ENCODE measurements at regions not wholly inside any gene's neighbourhood (a gene's known extent, or its start where the extent isn't known, plus 50 kb on each side); places are given as distances from the start of the nearest gene placed in this dataset.

- DNase-seq (ENCODE audit: low read depth): no peak
- TF ChIP-seq CTCF (conservative IDR thresholded peaks at IDR 0.05; ENCODE audit: control insufficient read depth, insufficient read depth, low read depth, low read length): no peak
- H3K4me3 ChIP-seq (ENCODE audit: control insufficient read depth, low read depth, low read length): no peak overlapping the region
These were observed 134.4 kb upstream of the NCAM1 start for GRCh38 chr11:112826788-112827187.

GRCh38 chr11:112828421-112828820, 132.8 kb upstream of the NCAM1 start:
- no peak overlapping the region for H3K4me3 ChIP-seq (ENCODE audit: control insufficient read depth, low read depth, low read length)
- TF ChIP-seq CTCF (conservative IDR thresholded peaks at IDR 0.05; ENCODE audit: control insufficient read depth, insufficient read depth, low read depth, low read length): no peak
- DNase-seq (ENCODE audit: low read depth): no peak

GRCh38 chr11:112829971-112830654, 131.1 kb upstream of the NCAM1 start:
- TF ChIP-seq CTCF (conservative IDR thresholded peaks at IDR 0.05; ENCODE audit: control insufficient read depth, insufficient read depth, low read depth, low read length): no peak

GRCh38 chr11:112831041-112831440, 130.2 kb upstream of the NCAM1 start:
- no peak for TF ChIP-seq CTCF (conservative IDR thresholded peaks at IDR 0.05; ENCODE audit: control insufficient read depth, insufficient read depth, low read depth, low read length)
- no peak for DNase-seq (ENCODE audit: low read depth)
- no peak overlapping the region for H3K4me3 ChIP-seq (ENCODE audit: control insufficient read depth, low read depth, low read length)

More at GRCh38 chr11:112829971-112830654, 131.1 kb upstream of the NCAM1 start:
- DNase-seq (ENCODE audit: low read depth): no peak
- no peak overlapping the region for H3K4me3 ChIP-seq (ENCODE audit: control insufficient read depth, low read depth, low read length)

- TF ChIP-seq CTCF (conservative IDR thresholded peaks at IDR 0.05; ENCODE audit: control insufficient read depth, insufficient read depth, low read depth, low read length): no peak
- no peak overlapping the region for H3K4me3 ChIP-seq (ENCODE audit: control insufficient read depth, low read depth, low read length)
- no peak for DNase-seq (ENCODE audit: low read depth)
These were observed 129.1 kb upstream of the NCAM1 start for GRCh38 chr11:112831969-112832766.

GRCh38 chr11:112834277-112834755, 126.9 kb upstream of the NCAM1 start:
- no peak overlapping the region for H3K4me3 ChIP-seq (ENCODE audit: control insufficient read depth, low read depth, low read length)
- DNase-seq (ENCODE audit: low read depth): no peak
- TF ChIP-seq CTCF (conservative IDR thresholded peaks at IDR 0.05; ENCODE audit: control insufficient read depth, insufficient read depth, low read depth, low read length): no peak
